T-helper 1 cell (primary cell): ENCODE measurements at regions not wholly inside any gene's neighbourhood (a gene's known extent, or its start where the extent isn't known, plus 50 kb on each side); places are given as distances from the start of the nearest gene placed in this dataset.

Experiments
- DNase-seq, 5 donors: peaks; one replicate each; pipeline ENCODE4 v3.0.0-alpha.2; 2012 to 2020

DNA sequence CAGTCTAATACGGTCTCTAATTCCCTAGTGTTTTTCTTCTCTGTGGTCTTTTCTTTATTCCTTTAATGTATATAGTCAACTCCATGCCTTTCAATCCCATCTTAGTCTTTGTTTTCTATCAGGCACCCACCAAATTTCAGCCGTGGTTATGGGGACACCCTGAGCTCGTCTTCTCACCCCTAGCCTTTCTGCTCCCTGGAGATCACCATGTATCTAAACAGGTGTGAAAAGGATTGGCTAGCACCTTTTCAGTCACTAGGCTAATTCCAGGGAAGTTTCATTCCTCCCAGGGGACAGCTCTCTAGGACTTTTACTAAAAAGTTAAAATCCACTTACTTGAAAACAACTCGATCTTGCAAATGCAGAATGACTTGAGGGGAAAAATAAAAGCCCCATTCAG, 291.3 kb downstream of the ETNK1 start:
- no peak for DNase-seq

DNA sequence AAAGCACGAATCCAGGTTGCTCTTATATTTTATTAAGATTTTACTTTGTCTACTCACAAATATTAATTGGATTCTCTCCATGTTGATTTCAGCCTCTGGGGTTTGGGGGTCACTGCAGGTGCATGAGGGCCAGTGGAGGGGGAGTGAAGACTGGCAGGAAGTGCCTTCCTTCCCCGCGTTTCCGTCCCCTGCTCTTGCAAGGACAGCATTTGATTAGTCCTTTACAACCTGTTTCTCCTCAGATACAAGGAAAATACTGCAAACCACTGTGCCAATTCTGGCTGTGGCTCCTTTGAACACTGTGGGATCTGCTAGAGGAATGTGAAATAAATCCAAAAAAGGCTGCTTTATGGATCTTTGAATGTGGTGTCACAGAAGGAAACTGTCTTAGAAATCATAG, 291.8 kb downstream of the ETNK1 start:
- DNase-seq: no peak

DNA sequence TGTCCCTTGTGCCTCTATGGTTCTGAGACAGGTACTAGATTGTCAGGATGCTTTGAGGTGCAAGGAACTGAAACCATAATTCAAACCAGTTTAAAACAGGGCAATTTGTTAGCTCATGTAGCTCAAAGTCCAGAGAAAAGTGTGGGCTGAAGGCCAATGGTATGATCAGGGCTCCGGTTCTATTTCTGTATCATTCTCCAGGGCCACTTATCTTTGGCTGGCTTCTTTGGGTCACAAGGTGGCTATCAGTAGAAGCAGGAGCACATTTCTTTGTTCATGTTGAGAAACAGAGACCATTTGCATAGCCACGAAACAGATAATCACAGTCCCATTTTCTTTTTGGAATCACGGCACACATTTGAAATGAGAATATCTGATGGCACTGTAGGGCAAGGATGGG, 294.9 kb downstream of the ETNK1 start:
- no peak for DNase-seq

DNA sequence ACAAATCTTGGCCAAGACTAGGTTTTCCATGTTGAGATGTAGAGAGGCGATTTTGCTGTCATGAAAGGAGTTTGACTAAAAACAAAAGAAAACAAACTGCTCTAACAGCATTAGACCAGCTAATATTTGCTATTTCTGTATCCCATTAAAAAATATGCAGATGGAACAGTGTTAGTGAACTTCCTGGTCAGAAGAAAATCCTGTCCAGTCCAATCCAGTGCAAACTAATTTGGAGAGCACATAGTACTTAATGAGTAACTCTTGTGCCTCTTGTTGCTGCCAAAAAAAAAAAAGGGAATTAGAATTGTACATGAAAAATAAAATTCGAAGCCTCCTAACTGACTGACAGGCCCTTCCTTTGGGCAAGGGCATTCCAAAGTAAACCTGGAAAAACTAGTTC, 298.8 kb downstream of the ETNK1 start:
- DNase-seq: no peak

DNA sequence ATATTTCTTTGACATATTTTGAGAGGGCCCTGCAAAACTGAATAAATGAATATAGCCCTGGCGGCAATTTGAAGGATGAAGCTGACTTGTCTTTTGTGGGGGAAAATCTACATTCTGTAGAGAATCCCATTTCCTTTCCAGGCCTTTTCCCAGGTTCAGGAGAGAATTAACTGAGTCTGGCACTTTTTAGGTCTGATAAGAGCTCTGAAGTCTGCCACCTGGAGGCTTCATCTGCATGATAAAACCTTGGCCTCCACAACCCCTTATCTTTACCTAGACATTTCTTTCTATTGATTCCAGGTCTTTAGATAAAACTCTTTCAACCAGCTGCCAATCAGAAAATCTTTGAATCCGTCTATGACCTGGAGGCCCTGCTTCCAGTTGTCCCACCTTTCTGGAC, 299.4 kb downstream of the ETNK1 start:
- DNase-seq: no peak

DNA sequence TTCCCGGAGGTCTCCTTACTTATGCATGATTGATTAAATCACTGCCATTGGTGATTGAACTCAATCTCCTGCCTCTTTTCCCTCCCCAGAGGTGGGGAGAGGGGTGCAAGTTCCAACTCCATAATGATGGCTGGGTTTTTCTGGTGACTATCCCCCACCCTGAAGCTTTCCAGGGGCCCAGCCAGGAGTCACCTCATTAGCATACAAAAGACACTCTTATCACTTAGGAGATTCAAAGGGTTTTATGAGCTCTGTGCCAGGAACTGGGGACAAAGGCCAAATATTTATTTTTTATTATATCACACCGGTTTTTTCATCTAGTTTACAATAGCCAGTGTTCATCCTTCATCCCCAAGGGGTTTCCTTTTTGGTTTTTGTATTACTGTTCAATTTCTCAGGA, 300.7 kb downstream of the ETNK1 start:
- DNase-seq: no peak

DNA sequence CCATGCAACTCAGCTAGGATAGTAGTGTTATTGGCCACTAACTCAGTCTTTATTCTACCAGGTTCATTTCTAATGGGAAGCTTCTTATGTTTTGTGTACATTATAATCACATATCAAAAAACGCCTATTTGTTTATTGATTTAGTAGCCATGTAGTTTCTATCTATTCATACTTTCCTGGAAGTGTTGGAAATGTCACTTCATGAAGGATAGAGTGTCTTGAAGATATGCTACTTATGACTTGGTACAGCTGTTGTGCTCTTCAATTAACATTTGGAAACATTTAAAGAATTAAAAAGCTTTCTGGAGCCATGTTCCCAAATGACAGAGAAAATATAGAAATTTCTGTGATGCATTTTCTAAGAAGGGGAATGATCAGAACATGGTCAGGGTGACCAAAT, 307.5 kb downstream of the ETNK1 start:
- DNase-seq: no peak

DNA sequence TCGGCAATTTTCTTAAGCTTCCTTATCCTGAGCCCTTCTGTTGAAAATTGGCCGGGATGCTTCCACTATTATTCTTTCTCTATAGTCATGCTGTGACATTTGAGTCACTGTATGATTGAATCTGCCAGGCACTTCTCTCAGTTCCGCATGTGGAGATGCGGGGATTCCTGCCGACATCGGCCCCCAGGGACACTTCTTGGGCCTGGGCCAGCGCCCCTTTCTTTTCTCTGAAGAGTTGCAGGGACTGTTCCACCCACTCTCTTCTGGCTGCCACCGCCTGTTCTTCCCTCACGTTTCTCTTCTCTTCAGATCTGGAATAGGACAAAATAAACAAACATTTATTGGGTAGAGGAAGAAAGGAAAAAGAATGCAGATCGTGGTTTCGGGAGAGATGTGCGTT, 310.1 kb downstream of the ETNK1 start:
- no peak for DNase-seq

DNA sequence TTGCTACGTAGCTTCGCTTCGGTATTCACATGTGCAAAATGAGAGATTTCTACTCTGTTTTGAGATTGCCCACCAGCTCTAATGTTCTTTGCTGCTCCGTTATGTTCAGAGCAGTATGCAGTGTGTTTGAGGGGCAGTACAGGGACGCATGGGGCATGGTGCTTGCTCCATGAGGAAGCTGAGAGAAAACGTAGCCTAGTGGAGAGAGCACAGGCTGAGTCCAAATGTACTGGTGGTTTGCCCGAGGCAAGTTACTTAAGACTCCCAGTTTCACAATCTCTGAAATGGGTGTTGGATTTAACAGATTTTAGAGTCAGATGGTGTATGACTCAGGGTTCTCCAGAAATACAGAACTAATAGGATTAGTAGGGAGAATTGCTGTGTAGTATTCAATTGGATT, 310.5 kb downstream of the ETNK1 start:
- DNase-seq: no peak

DNA sequence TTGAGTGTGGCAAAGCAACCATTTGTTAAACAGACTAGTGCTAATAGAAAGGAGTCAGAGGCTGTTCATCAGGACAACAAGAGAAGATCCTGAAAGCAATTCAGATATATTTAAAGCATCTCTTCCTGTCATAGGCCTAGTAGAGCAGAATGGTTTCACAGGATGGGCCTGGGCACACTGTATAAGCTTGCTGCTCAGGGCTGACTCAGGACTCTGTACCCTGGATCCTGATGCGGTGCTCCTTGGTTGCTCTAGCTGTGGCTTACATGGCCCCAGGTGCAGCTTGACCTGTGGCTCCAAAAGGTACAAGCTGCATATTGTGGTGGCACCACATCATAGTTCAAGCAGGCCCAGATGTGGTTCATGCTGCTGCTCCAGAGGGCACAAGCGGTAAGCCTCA, 313.4 kb downstream of the ETNK1 start:
- no peak for DNase-seq

DNA sequence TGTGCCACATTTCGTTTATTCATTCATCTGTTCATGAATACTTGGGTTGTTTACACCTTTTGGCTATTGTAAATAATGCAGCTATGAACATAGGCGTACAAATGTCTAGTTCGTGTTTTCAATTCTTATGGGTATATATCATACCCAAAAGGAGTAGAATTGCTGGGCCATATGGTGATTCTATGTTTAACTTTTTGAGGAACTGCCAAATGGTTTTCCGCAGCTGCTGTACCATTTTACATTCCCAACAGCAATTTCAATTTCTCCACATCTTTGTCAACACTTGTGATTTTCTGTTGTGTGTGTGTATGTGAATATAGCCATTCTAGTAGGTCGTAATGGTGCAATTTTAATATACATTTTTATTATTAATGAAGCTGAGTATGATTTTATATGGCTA, 326.2 kb downstream of the ETNK1 start:
- DNase-seq: no peak

DNA sequence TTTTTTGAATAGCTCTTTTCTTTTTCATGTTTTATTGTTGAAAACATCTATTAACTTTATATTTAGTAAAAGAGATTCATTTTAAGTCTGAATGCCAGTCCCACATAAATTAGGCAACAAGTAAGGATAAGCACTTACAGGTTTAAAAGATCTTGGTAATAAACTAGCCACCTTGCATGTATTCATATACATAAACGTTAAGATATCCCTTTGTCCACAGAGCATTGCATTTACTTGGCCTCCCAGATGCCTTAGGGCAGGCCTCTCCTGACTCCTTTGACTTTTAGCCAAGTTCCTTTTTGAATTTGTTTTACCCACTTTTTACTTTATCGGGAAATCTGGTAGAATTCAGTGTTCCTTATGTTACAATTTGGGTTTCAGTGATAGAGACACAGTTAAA, 331.7 kb downstream of the ETNK1 start:
- no peak for DNase-seq

DNA sequence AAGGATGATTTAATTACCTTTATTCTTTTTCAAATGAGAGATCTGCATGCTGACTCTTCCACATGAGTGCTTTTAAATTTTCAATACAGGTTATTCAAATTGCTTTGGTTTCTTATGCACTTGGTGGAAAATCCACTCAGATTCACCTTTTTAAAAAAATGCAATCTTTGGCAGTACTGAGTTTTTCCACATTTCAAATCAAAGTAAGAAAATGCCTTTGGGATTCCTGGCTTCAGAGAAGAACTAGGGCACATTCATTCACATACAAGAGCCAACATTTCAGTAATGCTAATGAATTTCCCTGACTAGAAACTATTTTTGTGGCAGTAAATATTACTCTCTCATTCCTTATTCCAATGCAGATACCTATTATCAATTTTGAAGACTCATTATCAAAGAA, 342.2 kb downstream of the ETNK1 start:
- no peak for DNase-seq

DNA sequence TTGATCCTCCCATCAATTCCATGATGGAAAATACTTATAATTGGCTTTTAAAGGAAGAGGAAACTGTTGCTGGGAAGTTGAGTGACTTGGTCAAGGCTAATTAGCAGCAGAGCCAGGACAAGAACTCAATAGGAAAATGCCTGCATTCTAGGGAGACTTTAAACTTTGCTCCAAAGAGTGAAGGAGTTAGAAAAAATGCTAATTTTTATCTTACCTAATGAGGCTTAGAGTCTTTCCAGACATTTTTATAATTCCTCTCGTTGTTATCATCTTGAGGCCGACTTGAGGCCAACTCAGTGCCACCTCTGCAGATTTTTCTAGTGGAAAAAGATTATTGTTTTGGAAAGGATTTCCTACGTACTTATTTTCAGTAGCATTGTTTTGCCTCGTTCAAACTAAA, 344.6 kb downstream of the ETNK1 start:
- DNase-seq: no peak

DNA sequence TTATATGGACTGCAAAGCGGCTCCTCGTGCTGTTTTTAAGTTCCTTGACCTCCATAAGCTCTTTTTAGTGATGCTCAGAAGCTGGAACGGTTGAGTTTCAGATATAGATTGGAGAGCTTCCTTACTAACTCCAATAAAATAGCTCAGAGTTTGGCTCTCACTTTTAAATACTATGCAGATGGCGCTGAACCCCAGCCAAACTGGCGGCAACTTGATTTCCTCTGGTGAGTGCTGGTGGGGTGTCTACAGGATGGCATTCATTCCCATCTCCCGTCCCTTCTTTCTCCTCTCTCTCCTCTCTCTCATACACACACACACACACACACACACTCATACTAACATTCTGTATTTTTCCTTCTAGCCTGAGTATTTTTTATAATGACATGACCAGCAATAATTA, 346.3 kb downstream of the ETNK1 start:
- DNase-seq: no peak

DNA sequence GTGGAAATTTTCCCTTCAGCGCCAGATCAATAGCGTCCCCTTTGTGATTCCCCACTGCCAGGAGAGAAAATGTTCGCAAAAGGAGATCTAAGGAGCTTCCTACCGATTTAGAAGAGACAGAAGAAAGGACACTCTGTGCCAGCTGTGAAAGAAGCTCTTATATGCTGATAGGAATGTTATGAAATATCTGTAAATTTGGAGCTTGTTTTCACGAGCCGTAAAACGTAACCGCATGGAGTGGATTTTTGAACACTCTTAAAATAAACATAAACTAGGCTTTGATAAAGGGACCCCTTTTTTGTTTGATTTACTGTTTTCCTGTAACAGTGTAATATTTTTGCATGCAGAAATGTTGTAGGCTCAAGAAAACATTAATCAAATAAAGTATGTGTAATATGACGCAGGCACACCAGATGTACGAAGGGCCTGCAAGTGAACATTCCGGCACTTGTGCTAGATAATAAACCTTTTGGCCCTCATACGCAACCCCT, 346.8 kb downstream of the ETNK1 start:
- DNase-seq: no peak

DNA sequence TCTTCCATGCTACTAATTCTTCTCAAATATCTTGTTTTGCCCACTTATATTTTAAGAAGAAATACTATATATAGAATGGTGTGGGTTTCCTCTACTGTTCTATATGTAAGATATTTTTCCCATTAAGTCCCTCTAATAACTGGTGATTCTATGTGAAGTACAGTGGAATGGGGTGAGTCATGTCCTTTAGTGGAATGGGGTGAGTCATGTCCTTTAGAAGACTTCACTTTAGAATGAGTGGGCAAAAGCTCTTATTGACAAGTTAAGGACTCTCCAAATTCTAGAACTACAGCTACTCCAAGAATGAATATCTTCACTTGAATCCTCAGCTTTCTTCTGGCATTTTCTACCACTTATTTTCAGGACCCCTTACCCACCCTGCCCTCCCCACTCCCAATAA, 349.9 kb downstream of the ETNK1 start:
- DNase-seq: no peak

DNA sequence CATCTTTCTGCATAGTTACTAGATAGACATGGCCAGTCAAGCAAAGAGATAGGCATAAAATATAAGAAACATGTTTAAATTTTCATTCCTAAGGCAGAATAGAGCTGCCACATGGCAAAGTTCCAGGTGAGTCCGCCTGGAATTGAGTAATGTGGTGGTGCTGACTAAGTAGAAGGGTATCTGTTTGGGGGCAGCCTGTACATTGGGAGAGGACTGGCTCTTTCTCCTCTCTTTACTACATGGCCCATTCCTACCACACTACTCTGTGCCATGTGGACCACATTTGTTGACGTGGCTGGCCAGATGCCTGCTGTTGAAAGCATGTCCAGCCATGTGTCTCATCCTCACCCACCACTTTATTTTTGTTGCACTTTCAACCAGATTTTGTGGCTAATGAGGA, 354.0 kb downstream of the ETNK1 start:
- DNase-seq: no peak

DNA sequence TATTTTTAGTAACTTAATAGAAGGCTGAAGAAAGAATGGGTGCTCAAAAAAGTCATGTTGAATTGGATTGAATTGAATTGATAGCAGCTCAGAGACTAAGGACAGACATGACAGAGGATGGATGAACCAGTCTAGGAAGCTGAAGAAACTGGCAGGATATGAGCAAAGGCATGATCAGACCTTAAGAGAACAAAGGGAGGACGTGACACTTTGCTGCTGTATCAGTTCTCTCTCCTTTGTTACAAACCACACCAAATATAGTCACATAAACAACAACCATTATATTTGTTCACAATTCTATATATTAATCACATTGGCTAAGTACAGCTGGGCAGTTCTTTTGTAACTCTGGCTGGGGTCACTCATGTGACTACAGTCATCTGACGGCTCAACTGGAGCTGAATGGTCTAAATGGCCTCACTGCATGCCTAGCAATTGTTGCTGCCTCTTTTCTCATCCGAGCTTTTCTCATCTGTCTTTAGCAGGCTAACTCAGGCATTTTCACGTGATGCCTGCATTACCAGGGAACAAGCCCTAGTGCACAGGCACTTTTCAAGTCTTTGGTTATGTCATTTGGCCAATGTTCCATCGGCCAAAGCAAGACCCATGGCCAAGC, 355.0 kb downstream of the ETNK1 start:
- DNase-seq: no peak

DNA sequence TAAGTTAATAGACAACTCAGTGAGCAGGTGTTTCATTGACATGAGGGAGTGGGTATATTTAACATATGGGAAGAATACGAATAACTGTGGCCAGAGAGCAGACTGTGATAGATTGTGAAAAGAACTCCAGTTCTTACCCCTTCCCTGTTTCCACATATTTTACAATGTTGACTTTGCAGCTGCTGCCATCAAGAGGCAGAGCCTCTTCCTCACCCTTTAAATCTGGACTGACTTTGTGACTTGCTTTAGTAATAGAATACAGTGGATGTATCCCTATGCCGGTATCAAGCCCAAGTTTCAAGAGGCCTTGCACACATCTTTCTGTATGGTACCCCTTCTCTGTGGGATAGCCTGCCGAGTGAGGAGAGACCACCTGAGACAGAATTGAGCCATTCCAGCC, 356.7 kb downstream of the ETNK1 start:
- no peak for DNase-seq

DNA sequence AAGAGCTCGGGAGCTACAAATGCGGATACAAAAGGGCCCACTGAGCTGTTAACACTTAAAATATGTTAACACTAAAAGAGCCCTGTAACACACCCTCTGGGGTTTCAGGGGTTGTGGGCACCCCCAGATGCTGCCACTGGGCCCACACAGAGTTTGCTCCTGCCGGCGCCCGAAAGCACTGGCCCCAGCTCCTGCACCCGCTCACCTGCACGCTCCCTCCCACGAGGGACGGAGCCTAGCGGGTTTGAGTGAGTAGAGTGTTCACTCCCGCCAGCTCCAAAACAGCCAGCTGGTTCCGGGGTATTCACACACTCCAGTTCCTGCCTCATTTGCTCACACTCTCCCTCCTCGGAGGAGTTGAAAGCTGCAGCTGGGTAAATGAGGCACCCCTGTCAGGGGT, 357.7 kb downstream of the ETNK1 start:
- DNase-seq: no peak

DNA sequence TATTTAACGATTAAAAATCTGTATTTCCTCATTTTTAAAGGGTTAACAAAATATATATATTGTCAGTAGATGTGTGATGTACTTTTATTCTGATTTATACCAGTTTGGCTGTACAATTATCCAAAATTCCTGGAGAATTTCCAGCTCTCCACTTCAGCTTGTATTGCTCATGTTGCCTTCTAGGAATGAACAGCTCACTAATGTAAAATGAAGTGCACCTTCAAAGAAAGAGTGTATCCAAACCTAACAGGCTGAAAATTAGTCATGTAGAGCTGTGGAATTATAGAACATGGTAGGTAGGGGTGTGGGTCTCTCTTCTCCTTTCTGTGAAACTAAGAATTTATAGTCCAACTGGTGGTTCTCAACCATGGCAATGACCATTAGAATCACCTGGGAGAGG, 362.0 kb downstream of the ETNK1 start:
- DNase-seq: no peak

DNA sequence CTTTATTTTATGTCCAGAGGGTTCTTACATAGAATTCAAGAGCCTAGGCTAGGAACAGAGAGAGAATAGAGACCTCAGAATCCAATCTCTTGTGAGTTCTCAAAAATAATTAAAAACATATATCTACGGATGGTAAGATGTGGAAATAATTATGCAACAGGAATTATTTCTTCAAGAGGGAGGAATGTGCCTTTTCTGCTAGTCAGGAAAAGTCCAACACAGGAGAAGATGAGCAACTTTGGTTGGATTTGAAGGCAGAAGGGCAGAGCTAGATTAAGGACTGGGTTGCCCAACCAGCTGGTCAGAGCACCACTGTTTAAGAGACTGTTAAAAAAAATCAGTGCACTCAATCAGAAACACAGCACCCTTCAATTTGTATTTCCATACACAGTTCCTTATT, 365.5 kb downstream of the ETNK1 start:
- no peak for DNase-seq

DNA sequence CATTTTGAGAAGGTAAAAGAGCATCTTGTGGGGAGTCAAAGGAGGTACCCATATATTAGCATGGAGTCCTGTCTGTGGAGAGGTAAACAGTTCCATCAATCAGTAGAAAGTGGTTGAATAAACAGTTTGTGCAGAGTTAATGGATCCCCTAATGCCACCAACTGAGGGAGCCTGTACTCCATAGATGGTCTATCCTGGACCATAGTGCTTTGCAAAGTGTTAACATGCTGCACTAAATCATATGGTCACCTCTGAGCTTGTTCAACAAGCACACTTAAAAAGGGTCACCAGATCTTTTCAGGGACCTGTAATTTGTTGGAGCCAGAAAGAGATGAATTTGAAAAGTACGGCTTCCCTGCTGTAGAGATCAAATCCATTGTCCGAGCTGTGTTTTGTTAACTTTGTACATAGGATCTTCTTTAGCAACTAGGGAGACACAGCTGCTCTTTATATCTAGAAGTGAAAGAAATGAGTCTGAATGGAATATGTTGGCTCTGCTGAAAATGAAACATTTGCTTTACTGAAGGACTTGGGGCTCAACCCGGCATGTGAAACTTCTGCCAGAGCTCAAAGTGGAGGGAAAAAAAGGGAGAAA, 366.4 kb downstream of the ETNK1 start:
- no peak for DNase-seq

DNA sequence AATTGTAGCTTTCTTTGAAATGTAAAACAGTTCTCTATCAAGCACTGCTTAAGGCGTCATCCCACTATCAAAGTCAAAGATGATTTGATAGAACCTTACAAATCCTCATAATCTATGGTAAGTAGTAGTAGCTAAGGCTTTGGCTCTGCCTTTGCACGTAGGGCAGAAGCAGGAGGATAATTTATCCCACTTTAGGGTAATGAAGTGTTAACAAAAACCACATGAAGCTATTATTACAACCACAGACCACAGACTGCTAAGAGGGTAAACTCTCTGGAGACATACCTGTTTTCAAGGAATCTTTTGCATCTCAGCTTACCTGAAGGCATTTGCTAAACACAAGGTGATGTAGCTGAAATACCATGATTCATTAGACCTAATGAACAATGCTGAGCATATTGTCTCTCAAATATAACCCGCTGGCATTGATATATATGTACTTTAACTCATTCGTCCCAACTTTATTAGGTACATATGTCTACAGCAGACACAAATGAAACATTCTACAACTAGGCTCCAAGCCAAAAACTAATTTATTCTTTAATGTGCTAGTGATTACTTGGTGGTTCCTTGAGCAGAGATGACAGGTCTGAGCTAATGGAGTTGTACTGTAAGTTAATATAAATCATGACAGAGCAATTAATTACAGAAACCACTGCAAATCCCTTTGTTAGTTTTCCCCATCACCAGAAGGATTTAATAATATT, 368.8 kb downstream of the ETNK1 start:
- DNase-seq: no peak
